ENCODE measurements at regions not wholly inside any gene's neighbourhood (a gene's known extent, or its start where the extent isn't known, plus 50 kb on each side); places are given as distances from the start of the nearest gene placed in this dataset.

DNA sequence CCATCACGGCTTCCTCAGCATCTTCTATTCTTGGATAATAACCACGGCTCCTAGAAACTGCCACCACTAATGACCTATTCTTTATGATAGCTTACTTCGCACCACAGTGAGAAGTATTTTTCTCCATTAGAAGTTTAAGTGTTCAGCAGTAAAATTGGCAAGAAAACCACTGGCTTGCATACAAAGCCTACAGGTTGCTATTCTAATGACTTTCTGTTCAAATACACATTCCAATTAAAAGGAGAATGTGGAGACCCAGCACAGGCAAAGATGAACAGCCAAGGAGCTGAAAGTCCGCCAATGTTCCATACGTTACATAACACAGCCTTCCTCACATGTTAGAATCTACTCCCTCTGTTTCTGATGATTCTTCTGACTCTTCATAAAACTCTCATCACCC lies 875.0 kb upstream of the PRKX start:
- Histone ChIP-seq H3K9me1 (ENCODE audit: control insufficient read depth, insufficient read depth, low read length) (no peaks in the 10 kb centered on the region), H3K27ac (ENCODE audit: extremely low read depth, low read depth, low read length) (no peak overlapping the region), H3K4me3 (no peak overlapping the region), H4K20me1 (replicated peaks; ENCODE audit: control insufficient read depth, insufficient read depth, low read length) (no peaks in the 10 kb centered on the region), H3K79me2 (ENCODE audit: control insufficient read depth, insufficient read depth, low read length) (no peaks in the 10 kb centered on the region), H2AFZ (ENCODE audit: low read depth, low read length) (no peak overlapping the region), H3K9me3 (replicated peaks; ENCODE audit: control insufficient read depth, insufficient read depth, low read depth, low read length) (no peaks in the 10 kb centered on the region), H3K4me1 (replicated peaks in 1 of 2; ENCODE audit: control insufficient read depth in 2 of 2, insufficient read depth in 2 of 2, low read length in 2 of 2) (no peaks in the 10 kb centered on the region), H3K4me2 (ENCODE audit: insufficient read depth, low read length) (no peak overlapping the region), H3K36me3 (ENCODE audit: control insufficient read depth, insufficient read depth, low read length) (no peaks in the 10 kb centered on the region), H3K27me3 (ENCODE audit: control insufficient read depth in 2 of 2, insufficient read depth in 2 of 2, low read length in 2 of 2) (no peaks in the 10 kb centered on the region), H3K9ac (ENCODE audit: insufficient read depth in 1 of 2, low read depth in 2 of 2, low read length in 2 of 2) (no peak overlapping the region)
- CTCF ChIA-PET (ENCODE audit: low intra/inter-chr PET ratio), result no interaction called here
- no peak for TF ChIP-seq CEBPZ (IDR thresholded peaks at IDR 0.05; ENCODE audit: borderline replicate concordance, low read depth, low read length)
- TF ChIP-seq ID3 (CRISPR knock-in tag; IDR thresholded peaks at IDR 0.05), result no peak
- TF ChIP-seq ID3 (tag; IDR thresholded peaks at IDR 0.05), result no peak
- no TSS peak for BruUV-seq (replicated peaks)
- in situ Hi-C loops (cut with MboI), result no loop called here
- ATAC-seq (no peak), FAIRE-seq (no peak), DNase-seq (ENCODE audit: extremely low read depth in 1 of 4, low spot score in 3 of 4) (no peak)
- intact Hi-C loops (cut with micrococcal nuclease), result no loop called here
- WGBS (ENCODE audit: insufficient coverage, low coverage, missing lambda C conversion rate), result 0% methylated on average over 5 of the region's 5 CpGs
- POLR2A ChIA-PET, result no interaction called here
